ENCODE measurements at regions not wholly inside any gene's neighbourhood (a gene's known extent, or its start where the extent isn't known, plus 50 kb on each side); places are given as distances from the start of the nearest gene placed in this dataset.

DNA sequence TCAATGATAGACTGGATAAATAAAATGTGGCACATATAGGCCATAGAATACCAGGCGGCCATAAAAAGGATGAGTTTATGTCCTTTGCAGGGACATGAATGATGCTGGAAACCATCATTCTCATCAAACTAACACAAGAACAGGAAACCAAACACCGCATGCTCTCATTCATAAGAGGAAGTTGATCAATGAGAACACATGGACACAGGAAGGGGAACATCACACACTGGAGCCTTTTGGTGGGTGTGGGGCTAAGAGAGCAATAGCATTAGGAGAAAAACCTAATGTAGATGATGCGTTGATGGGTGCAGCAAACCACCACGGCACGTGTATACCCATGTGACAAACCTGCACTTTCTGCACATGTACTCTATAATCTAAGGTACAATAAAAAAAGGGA is 883.4 kb upstream of the PRMT6 start:
- Histone ChIP-seq H2BK20ac (ENCODE audit: low read depth, low read length, poor library complexity, severe bottlenecking) (no peak overlapping the region), H4K20me1 (ENCODE audit: control insufficient read depth, insufficient read depth, insufficient read length) (no peaks in the 10 kb centered on the region), H3K79me1 (ENCODE audit: insufficient read depth, low read depth, low read length, poor library complexity, severe bottlenecking) (no peaks in the 10 kb centered on the region), H3K23ac (ENCODE audit: insufficient read length, low read depth, low read length) (no peak overlapping the region), H2BK120ac (ENCODE audit: low read depth, low read length, poor library complexity, severe bottlenecking) (no peak overlapping the region), H2BK15ac (ENCODE audit: low read depth, low read length) (no peak overlapping the region), H4K5ac (ENCODE audit: insufficient read length, low read depth, low read length) (no peak overlapping the region), H3T11ph (ENCODE audit: low read length) (no peak overlapping the region), H3K27me3 (ENCODE audit: insufficient read depth, low read length) (no peaks in the 10 kb centered on the region), H3K56ac (ENCODE audit: insufficient read length, low read depth, low read length) (no peak overlapping the region), H3K18ac (ENCODE audit: insufficient read length, low read depth, low read length) (no peak overlapping the region), H2BK5ac (ENCODE audit: insufficient read length, low read length) (no peak overlapping the region), H4K91ac (ENCODE audit: insufficient read length, low read depth, low read length) (no peak overlapping the region), H3K79me2 (ENCODE audit: insufficient read depth, low read length) (no peaks in the 10 kb centered on the region), H3K4ac (ENCODE audit: low read depth, low read length) (no peak overlapping the region), H3K4me1 (ENCODE audit: insufficient read depth, low read length) (no peaks in the 10 kb centered on the region), H4K8ac (replicated peaks; ENCODE audit: insufficient read length, low read depth, low read length) (no peak overlapping the region), H3K9me3 (ENCODE audit: control insufficient read depth, low read depth, low read length) (no peaks in the 10 kb centered on the region), H3K23me2 (ENCODE audit: insufficient read length, low read depth, low read length, poor library complexity, severe bottlenecking) (no peaks in the 10 kb centered on the region), H3K9ac (ENCODE audit: extremely low read depth, insufficient read length, low read length) (no peak overlapping the region), H3K4me2 (ENCODE audit: insufficient read depth, insufficient read length, low read length) (no peak overlapping the region), H3K27ac (ENCODE audit: insufficient read length, low read depth, low read length) (no peak overlapping the region), H2AK5ac (ENCODE audit: insufficient read length, low read length) (no peak overlapping the region), H3K14ac (ENCODE audit: insufficient read depth, low read length) (no peak overlapping the region), H2AFZ (ENCODE audit: low read length) (no peak overlapping the region), H2BK12ac (ENCODE audit: insufficient read length, low read depth, low read length) (no peak overlapping the region)
- no CpG with 5 or more reads among the region's 5 CpGs for WGBS (ENCODE audit: extremely low coverage, insufficient read length, low lambda C conversion rate)
- H3K36me3 Mint-ChIP-seq (ENCODE audit: insufficient read depth in 1 of 3, low read depth in 3 of 3) = peaks cover 0 to 2% (median 0%) of the 10 kb centered on the region in 3 experiments; a peak in 2 of 7 replicates
- no peak for DNase-seq
- no peak overlapping the region for H3K4me3 Mint-ChIP-seq
- H3K27ac Mint-ChIP-seq = no peak overlapping the region
- H3K4me1 Mint-ChIP-seq = no peaks in the 10 kb centered on the region
- H3K27me3 Mint-ChIP-seq (ENCODE audit: low read depth) = no peaks in the 10 kb centered on the region
- H3K9me3 Mint-ChIP-seq = peaks cover 3% of the 10 kb centered on the region in 2 experiments; a peak in 3 of 5 replicates
- no peak for TF ChIP-seq CTCF (conservative IDR thresholded peaks at IDR 0.05)

Data from H9 (cell line).